HEK293T (cell line): ENCODE measurements at regions not wholly inside any gene's neighbourhood (a gene's known extent, or its start where the extent isn't known, plus 50 kb on each side); places are given as distances from the start of the nearest gene placed in this dataset.
A peak's percentile ranks its signal among the peaks of the same experiment; 100 is the strongest.

Experiments used
- CTCF ChIA-PET: fragments of 350-600 bp; formaldehyde crosslinking; extraction: SDS; loops from one replicate; lab custom pipeline; 2021; ENCODE audit warnings: antibody characterized with exemption, inconsistent platforms; lab: Yijun Ruan, JAX
- POLR2A ChIA-PET: fragments of 350-600 bp; formaldehyde crosslinking; extraction: SDS; loops from one replicate; lab custom pipeline; 2020; ENCODE audit warnings: antibody characterized with exemption, inconsistent platforms; lab: Yijun Ruan, JAX
- DNase-seq: peaks from one replicate; pipeline ENCODE4 v3.0.0; 2012; ENCODE audit warnings: mixed read lengths; ENCODE audit errors: extremely low spot score
- ARNT ChIP-seq: fragments of 450-650 bp; IDR thresholded peaks from 2 replicates; pipeline ENCODE4 v1.6.1; 2017; ENCODE audit warnings: mild to moderate bottlenecking
- BHLHE40 ChIP-seq: fragments of 450-650 bp; IDR thresholded peaks from 2 replicates; pipeline ENCODE4 v1.6.1; 2016; ENCODE audit warnings: mild to moderate bottlenecking, moderate library complexity, borderline replicate concordance
- CTBP1 ChIP-seq: fragments of 450-650 bp; IDR thresholded peaks from 2 replicates; pipeline ENCODE4 v1.6.1; 2016; ENCODE audit warnings: borderline replicate concordance
- ELF4 ChIP-seq: fragments of 450-650 bp; IDR thresholded peaks from 2 replicates; pipeline ENCODE4 v1.6.1; 2017; ENCODE audit warnings: antibody characterized with exemption
- FOXA1 ChIP-seq: fragments of 450-650 bp; IDR thresholded peaks from 2 replicates; pipeline ENCODE4 v1.6.1; 2016; ENCODE audit warnings: mild to moderate bottlenecking
- FOXK2 ChIP-seq: fragments of 450-650 bp; IDR thresholded peaks from 2 replicates; pipeline ENCODE4 v1.6.1; 2016; ENCODE audit warnings: mild to moderate bottlenecking
- FOXM1 ChIP-seq: fragments of 450-650 bp; IDR thresholded peaks from 2 replicates; pipeline ENCODE4 v1.6.1; 2017; ENCODE audit warnings: mild to moderate bottlenecking, borderline replicate concordance
- HDGF ChIP-seq: fragments of 450-650 bp; IDR thresholded peaks from 2 replicates; pipeline ENCODE4 v1.6.1; 2017; ENCODE audit warnings: antibody characterized with exemption, borderline replicate concordance
- L3MBTL2 ChIP-seq: fragments of 450-650 bp; conservative IDR thresholded peaks from 2 replicates; pipeline ENCODE4 v1.6.1; 2016; ENCODE audit warnings: mild to moderate bottlenecking
- LEF1 ChIP-seq: fragments of 450-650 bp; IDR thresholded peaks from 2 replicates; pipeline ENCODE4 v1.6.1; 2017; ENCODE audit warnings: mild to moderate bottlenecking, borderline replicate concordance
- NFRKB ChIP-seq: fragments of 450-650 bp; IDR thresholded peaks from 2 replicates; pipeline ENCODE4 v1.6.1; 2016; ENCODE audit warnings: mild to moderate bottlenecking, moderate library complexity
- SP1 ChIP-seq: fragments of 450-650 bp; IDR thresholded peaks from 2 replicates; pipeline ENCODE4 v1.6.1; 2017
- SUZ12 ChIP-seq: fragments of 450-650 bp; IDR thresholded peaks from 2 replicates; pipeline ENCODE4 v1.6.1; 2016; ENCODE audit warnings: mild to moderate bottlenecking
- TARDBP ChIP-seq: fragments of 450-650 bp; IDR thresholded peaks from 2 replicates; pipeline ENCODE4 v1.6.1; 2016
- ZNF384 ChIP-seq: fragments of 450-650 bp; IDR thresholded peaks from 2 replicates; pipeline ENCODE4 v1.6.1; 2016
- TF ChIP-seq, protein P1 (sequence below): fragments of 450-650 bp; IDR thresholded peaks from 2 replicates; pipeline ENCODE4 v1.6.1; 2016

DNA sequence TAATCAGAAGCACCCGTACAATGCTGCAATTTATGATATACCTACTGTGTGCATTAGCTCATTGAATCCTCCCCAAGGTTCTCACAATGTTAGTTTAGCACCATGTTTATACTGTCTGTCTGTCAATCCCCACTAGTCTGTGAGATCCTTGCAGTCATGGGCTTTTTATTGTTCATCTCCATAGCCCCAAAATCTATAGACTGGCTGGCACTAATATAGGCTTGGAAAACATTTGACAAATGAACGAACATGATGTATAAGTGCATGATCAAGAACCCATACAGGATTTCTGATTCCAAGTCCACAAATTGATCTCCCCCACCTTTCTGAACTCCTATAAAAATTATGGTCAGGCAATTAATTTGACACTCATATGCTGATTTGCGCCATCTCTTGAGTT lies 290.0 kb downstream of the OMA1 start:
- no peak for DNase-seq
- CTCF ChIA-PET: no interaction called here
- TF ChIP-seq ARNT: no peak
- no peak for TF ChIP-seq NFRKB
- no peak for TF ChIP-seq FOXA1
- TF ChIP-seq CTBP1: no peak
- TF ChIP-seq HDGF: no peak
- TF ChIP-seq LEF1: no peak
- TF ChIP-seq SUZ12: no peak
- TF ChIP-seq, protein P1, sequence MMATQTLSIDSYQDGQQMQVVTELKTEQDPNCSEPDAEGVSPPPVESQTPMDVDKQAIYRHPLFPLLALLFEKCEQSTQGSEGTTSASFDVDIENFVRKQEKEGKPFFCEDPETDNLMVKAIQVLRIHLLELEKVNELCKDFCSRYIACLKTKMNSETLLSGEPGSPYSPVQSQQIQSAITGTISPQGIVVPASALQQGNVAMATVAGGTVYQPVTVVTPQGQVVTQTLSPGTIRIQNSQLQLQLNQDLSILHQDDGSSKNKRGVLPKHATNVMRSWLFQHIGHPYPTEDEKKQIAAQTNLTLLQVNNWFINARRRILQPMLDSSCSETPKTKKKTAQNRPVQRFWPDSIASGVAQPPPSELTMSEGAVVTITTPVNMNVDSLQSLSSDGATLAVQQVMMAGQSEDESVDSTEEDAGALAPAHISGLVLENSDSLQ: no peak
- TF ChIP-seq BHLHE40: no peak
- TF ChIP-seq ELF4: no peak
- TF ChIP-seq FOXK2: no peak
- TF ChIP-seq SP1: no peak
- TF ChIP-seq L3MBTL2: no peak
- no peak for TF ChIP-seq ZNF384
- no peak for TF ChIP-seq TARDBP
- POLR2A ChIA-PET: no interaction called here

DNA sequence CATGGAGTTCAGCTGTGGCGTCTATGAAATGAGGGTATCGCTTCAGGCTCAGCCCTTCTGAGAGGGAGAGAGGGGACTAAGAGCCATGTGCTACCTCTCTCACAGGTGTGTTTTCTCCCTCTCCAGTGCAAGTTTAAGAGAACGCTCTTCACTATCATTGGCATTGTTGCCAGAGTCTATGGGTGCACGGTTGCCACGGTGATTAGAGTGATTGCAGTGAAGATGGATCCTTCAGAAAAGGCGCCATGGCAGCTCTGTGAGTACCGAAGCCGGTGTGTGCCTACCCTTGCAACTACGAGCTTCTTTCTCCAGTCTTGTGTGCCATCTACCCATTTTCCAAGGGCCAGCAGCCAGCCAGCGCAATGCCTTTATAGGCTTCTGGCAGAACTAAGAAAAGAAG lies 290.5 kb downstream of the OMA1 start:
- CTCF ChIA-PET: no interaction called here
- no peak for TF ChIP-seq NFRKB
- TF ChIP-seq ZNF384: no peak
- TF ChIP-seq LEF1: no peak
- no peak for TF ChIP-seq SUZ12
- no peak for TF ChIP-seq FOXK2
- no peak for TF ChIP-seq ARNT
- TF ChIP-seq BHLHE40: no peak
- TF ChIP-seq L3MBTL2: no peak
- TF ChIP-seq, protein P1: no peak
- TF ChIP-seq TARDBP: no peak
- TF ChIP-seq FOXA1: no peak
- no peak for TF ChIP-seq HDGF
- no peak for TF ChIP-seq ELF4
- TF ChIP-seq CTBP1: no peak
- no peak for TF ChIP-seq FOXM1
- TF ChIP-seq SP1: no peak
- DNase-seq: no peak
- POLR2A ChIA-PET: no interaction called here

DNA sequence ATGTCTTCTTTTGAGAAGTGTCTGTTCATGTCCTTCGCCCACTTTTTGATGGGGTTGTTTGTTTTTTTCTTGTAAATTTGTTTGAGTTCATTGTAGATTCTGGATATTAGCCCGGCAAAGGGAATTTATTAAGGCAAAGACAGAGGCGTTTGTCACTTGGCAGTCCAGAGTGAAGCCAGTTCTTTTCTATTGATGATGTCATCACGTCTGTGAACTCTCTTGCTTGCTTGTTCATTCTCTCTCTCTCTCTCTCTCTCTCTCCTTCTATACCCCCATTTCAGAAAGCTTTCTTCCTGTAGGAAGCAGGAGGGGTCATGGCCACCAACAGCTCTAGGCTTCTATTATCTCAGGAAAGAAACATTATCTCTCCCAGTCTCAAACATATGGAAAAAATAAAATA lies 291.3 kb downstream of the OMA1 start:
- POLR2A ChIA-PET: no interaction called here

DNA sequence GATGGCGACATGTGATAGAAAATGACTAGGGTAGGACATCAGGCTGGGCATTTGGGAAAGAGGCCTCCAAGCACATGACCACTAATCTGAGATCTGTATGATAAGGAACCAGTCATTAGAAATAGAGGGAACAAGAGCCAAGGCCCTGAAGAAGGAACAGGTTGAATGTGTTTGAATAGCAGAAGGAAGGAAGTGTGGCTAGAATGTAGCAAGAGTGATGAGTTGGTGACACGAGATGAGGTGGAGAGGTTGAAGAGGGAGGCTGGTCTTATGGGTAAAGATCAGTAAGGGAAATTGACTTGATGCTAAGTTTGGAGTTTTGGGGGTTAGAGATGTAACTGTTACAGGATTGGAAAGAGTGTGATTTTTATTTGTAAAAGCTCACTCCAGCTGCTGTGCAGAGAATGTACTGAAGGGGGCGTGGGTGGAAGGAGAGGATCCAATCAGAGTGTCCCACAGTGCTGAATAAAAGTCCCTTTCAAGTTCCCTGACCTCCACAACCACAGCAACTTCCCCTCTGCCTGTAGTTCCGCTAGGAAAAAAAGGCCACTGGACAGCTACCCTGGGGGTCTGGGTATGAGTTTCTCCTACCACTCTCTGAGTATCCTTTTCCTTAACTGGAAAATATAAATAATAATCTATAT lies 295.0 kb downstream of the OMA1 start:
- POLR2A ChIA-PET: no interaction called here
- DNase-seq: peak; percentile 70
- TF ChIP-seq FOXK2 (no peak), FOXM1 (no peak), SP1 (no peak)

More for the DNA sequence above, 291.3 kb downstream of the OMA1 start:
- CTCF ChIA-PET: interaction anchor here (0.7 kb wide), 1 partner anchor 11 kb away, joined by 3 read pairs; no protein-coding TSS in a partner anchor
- no peak for TF ChIP-seq ZNF384
- no peak for TF ChIP-seq LEF1
- no peak for DNase-seq

DNA sequence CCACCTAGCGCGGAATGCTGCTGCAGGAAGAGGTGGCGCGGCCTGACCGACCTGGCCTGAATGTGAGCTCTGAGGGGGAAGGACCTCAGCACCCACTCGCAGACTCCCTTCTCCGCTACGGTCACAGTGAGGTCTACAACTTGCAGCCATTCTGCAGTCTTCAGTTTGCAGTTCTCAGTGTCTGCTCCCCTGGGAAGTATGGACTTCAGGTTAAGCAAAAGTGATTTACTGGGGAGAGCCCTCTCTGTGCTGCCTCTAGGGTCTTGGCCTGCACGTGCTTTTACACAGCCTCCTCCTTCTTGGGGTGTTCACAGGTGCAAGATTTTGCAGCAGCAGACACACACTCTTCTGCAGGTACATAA lies 296.0 kb downstream of the OMA1 start:
- no peak for DNase-seq
- TF ChIP-seq CTBP1: no peak
- no peak for TF ChIP-seq FOXM1
- TF ChIP-seq, protein P1: no peak
- no peak for TF ChIP-seq SP1
- TF ChIP-seq HDGF: no peak
- TF ChIP-seq NFRKB: no peak
- no peak for TF ChIP-seq ARNT
- no peak for TF ChIP-seq TARDBP
- TF ChIP-seq ELF4: no peak
- no peak for TF ChIP-seq L3MBTL2
- no peak for TF ChIP-seq FOXK2
- no peak for TF ChIP-seq FOXA1
- no peak for TF ChIP-seq ZNF384
- TF ChIP-seq SUZ12: no peak
- no peak for TF ChIP-seq LEF1
- no peak for TF ChIP-seq BHLHE40
- ChIA-PET POLR2A (no interaction called here), CTCF (interaction anchor here (0.8 kb wide), 1 partner anchor 11 kb away, joined by 3 read pairs; no protein-coding TSS in a partner anchor)

More for the DNA sequence above, 295.0 kb downstream of the OMA1 start:
- CTCF ChIA-PET: interaction anchor here (1.0 kb wide), 1 partner anchor 15 kb away, joined by 3 read pairs; no protein-coding TSS in a partner anchor

DNA sequence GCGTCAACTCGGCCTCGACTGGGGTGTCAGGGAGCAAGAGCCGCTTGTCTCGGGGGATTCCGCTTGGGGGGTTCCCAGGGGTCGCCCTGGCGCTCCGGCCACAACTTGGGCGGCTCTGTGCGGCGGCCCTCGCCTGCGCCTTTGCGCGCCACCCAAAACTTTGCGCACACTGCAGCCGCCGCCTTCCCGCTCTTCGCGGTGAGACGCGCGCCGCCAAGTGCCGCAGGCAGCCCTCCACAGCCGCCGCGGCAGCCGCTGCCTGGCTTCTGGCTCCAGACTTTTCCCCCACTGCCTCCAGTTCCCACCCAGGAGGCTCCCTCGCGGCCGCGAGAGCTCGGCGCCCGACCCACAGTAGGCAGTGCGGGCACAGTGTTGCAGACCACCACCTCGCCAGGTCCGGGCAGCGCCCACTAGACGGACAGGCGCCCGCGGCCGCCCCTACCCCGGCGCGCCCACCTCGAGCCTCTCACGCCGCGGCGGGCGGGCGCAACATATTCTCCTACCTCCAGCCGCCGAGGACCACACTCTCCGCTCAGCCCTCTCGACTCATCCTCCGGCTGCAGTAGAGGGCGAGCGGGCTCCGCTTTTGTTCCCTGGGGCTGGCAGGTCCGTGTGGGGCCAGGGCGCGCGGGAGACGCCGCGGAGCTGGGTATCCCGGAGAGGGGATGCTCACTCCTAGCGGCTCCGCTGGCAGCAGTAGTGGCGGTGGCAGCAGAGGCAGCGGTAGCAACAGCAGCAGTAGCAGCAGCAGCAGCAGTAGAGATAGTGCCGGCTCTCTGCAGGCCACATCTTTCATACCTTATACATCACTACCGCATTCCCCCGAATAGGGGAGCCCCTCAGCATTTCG lies 296.6 kb downstream of the OMA1 start:
- TF ChIP-seq ZNF384: no peak
- TF ChIP-seq L3MBTL2: peak; percentile 38; the same call in 1 of the 2 replicates
- peak; percentile 68 for DNase-seq
- ChIA-PET POLR2A (no interaction called here), CTCF (interaction anchor here (0.8 kb wide), 1 partner anchor 11 kb away, joined by 3 read pairs; no protein-coding TSS in a partner anchor)
